Liver (tissue), 3 donors: ENCODE measurements at regions not wholly inside any gene's neighbourhood (a gene's known extent, or its start where the extent isn't known, plus 50 kb on each side); places are given as distances from the start of the nearest gene placed in this dataset.

Experiments used
- CTCF ChIP-seq: fragments of 150-350 bp; IDR thresholded peaks from 2 replicates; pipeline ENCODE4 v1.5.1; 2017; ENCODE audit warnings: improper control_type of control experiment, low read depth, low read length; ENCODE audit not compliant: missing input control
- EGR1 ChIP-seq, 2 donors: IDR thresholded peaks; 2 replicates each; pipeline ENCODE4 v1.6.1; 2016 to 2018; ENCODE audit warnings: antibody characterized with exemption in 2 of 2, low read depth in 2 of 2
- FOXA2 ChIP-seq: IDR thresholded peaks from 2 replicates; pipeline ENCODE4 v1.6.1; 2016; ENCODE audit warnings: antibody characterized with exemption
- GABPA ChIP-seq, 2 donors: IDR thresholded peaks in 1 of 2; conservative IDR thresholded peaks in 1 of 2; 2 replicates each; pipeline ENCODE4 v1.6.1; 2016; ENCODE audit warnings: antibody characterized with exemption in 2 of 2, mild to moderate bottlenecking in 1 of 2, moderate library complexity in 1 of 2
- JUND ChIP-seq, 2 donors: IDR thresholded peaks; 2 replicates each; pipeline ENCODE4 v1.6.1; 2016; ENCODE audit warnings: antibody characterized with exemption in 2 of 2
- RAD21 ChIP-seq, 2 donors: IDR thresholded peaks; 2 replicates each; pipeline ENCODE4 v1.6.1; 2016; ENCODE audit warnings: antibody characterized with exemption in 2 of 2, mild to moderate bottlenecking in 2 of 2
- TAF1 ChIP-seq: conservative IDR thresholded peaks from 2 replicates; pipeline ENCODE4 v1.6.1; 2016; ENCODE audit warnings: antibody characterized with exemption, mild to moderate bottlenecking
- YY1 ChIP-seq: IDR thresholded peaks from 2 replicates; pipeline ENCODE4 v1.6.1; 2016; ENCODE audit warnings: antibody characterized with exemption, mild to moderate bottlenecking
- TF ChIP-seq, protein P1 (sequence below): IDR thresholded peaks from 2 replicates; pipeline ENCODE4 v1.6.1; 2016; ENCODE audit warnings: antibody characterized with exemption, mild to moderate bottlenecking
- TF ChIP-seq, protein P2 (sequence below): IDR thresholded peaks from 2 replicates; pipeline ENCODE4 v1.6.1; 2016; ENCODE audit warnings: antibody characterized with exemption
- donor health status: healthy.
- donor health status: healthy.

DNA sequence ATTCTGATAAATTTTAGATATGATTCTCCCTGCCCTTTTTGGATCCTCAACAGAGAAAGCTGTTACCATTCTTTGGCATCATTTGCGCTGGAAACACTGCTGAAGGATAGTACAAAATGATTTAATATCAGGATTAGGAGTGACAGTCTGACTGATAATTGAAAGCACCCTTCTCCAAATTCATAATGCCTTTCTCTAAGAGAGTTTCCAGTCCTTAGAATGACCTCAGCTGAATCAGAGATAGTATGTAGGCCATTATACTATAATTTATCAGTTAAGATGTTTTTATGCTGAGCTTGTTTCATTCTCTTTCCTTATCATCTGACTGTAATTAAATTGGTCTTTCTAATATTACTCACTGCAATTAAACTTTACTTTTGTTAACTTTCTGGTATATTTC is 166.7 kb downstream of the ZNF326 start:
- TF ChIP-seq CTCF (no peak), YY1 (no peak), RAD21 (IDR thresholded peaks at IDR 0.05) (no peak), FOXA2 (no peak), EGR1 (IDR thresholded peaks at IDR 0.05; ENCODE audit: low read depth in 2 of 2) (no peak), JUND (IDR thresholded peaks at IDR 0.05) (no peak), GABPA (IDR thresholded peaks at IDR 0.05 in 1 of 2, conservative IDR thresholded peaks at IDR 0.05 in 1 of 2) (no peak), TAF1 (no peak)
- TF ChIP-seq, protein P1, sequence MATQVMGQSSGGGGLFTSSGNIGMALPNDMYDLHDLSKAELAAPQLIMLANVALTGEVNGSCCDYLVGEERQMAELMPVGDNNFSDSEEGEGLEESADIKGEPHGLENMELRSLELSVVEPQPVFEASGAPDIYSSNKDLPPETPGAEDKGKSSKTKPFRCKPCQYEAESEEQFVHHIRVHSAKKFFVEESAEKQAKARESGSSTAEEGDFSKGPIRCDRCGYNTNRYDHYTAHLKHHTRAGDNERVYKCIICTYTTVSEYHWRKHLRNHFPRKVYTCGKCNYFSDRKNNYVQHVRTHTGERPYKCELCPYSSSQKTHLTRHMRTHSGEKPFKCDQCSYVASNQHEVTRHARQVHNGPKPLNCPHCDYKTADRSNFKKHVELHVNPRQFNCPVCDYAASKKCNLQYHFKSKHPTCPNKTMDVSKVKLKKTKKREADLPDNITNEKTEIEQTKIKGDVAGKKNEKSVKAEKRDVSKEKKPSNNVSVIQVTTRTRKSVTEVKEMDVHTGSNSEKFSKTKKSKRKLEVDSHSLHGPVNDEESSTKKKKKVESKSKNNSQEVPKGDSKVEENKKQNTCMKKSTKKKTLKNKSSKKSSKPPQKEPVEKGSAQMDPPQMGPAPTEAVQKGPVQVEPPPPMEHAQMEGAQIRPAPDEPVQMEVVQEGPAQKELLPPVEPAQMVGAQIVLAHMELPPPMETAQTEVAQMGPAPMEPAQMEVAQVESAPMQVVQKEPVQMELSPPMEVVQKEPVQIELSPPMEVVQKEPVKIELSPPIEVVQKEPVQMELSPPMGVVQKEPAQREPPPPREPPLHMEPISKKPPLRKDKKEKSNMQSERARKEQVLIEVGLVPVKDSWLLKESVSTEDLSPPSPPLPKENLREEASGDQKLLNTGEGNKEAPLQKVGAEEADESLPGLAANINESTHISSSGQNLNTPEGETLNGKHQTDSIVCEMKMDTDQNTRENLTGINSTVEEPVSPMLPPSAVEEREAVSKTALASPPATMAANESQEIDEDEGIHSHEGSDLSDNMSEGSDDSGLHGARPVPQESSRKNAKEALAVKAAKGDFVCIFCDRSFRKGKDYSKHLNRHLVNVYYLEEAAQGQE, result no peak
- TF ChIP-seq, protein P2, sequence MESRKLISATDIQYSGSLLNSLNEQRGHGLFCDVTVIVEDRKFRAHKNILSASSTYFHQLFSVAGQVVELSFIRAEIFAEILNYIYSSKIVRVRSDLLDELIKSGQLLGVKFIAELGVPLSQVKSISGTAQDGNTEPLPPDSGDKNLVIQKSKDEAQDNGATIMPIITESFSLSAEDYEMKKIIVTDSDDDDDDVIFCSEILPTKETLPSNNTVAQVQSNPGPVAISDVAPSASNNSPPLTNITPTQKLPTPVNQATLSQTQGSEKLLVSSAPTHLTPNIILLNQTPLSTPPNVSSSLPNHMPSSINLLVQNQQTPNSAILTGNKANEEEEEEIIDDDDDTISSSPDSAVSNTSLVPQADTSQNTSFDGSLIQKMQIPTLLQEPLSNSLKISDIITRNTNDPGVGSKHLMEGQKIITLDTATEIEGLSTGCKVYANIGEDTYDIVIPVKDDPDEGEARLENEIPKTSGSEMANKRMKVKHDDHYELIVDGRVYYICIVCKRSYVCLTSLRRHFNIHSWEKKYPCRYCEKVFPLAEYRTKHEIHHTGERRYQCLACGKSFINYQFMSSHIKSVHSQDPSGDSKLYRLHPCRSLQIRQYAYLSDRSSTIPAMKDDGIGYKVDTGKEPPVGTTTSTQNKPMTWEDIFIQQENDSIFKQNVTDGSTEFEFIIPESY, result no peak
